PFSK-1 (cell line): ENCODE measurements at regions not wholly inside any gene's neighbourhood (a gene's known extent, or its start where the extent isn't known, plus 50 kb on each side); places are given as distances from the start of the nearest gene placed in this dataset.

Experiments used
- FOXP2 ChIP-seq: optimal IDR thresholded peaks from 2 replicates; pipeline ENCODE3; 2011; ENCODE audit warnings: borderline replicate concordance, control low read depth, inconsistent platforms; ENCODE audit not compliant: insufficient read depth; ENCODE audit errors: extremely low read length, extremely low read depth
- POLR2AphosphoS5 ChIP-seq: IDR thresholded peaks from 2 replicates; pipeline ENCODE4 v1.6.1; 2012; ENCODE audit warnings: low read depth, mild to moderate bottlenecking, control low read depth, low read length, moderate library complexity
- REST ChIP-seq, 2 experiments: IDR thresholded peaks; 2 replicates each; pipeline versions ENCODE4 v1.6.1 to v1.8.0; 2011 to 2012; ENCODE audit warnings: low read depth in 2 of 2, low read length in 2 of 2, control low read depth in 1 of 2, inconsistent platforms in 1 of 2, mild to moderate bottlenecking in 1 of 2, moderate library complexity in 1 of 2; ENCODE audit not compliant: insufficient read depth in 1 of 2
- SIN3A ChIP-seq: IDR thresholded peaks from 2 replicates; pipeline ENCODE4 v1.6.1; 2012; ENCODE audit warnings: mild to moderate bottlenecking, low read length, moderate library complexity, borderline replicate concordance; ENCODE audit not compliant: insufficient read depth
- TAF1 ChIP-seq: IDR thresholded peaks from 2 replicates; pipeline ENCODE4 v1.6.1; 2012; ENCODE audit warnings: low read length, control low read depth, borderline replicate concordance; ENCODE audit not compliant: insufficient read depth

GRCh38 chr10:123433539-123433938 lies 232.6 kb upstream of the GPR26 start:
- TF ChIP-seq REST (IDR thresholded peaks at IDR 0.05; ENCODE audit: insufficient read depth in 1 of 2, low read depth in 2 of 2, low read length in 2 of 2), result no peak

- TF ChIP-seq FOXP2, result no peak
- no peak for TF ChIP-seq REST (IDR thresholded peaks at IDR 0.05; ENCODE audit: insufficient read depth in 1 of 2, low read depth in 2 of 2, low read length in 2 of 2)
- TF ChIP-seq POLR2AphosphoS5, result no peak
- TF ChIP-seq SIN3A, result no peak
- no peak for TF ChIP-seq TAF1
Observed at GRCh38 chr10:123434435-123435039, 231.6 kb upstream of the GPR26 start.

- TF ChIP-seq SIN3A, result no peak
- no peak for TF ChIP-seq FOXP2
- TF ChIP-seq TAF1, result no peak
- no peak for TF ChIP-seq REST (IDR thresholded peaks at IDR 0.05; ENCODE audit: insufficient read depth in 1 of 2, low read depth in 2 of 2, low read length in 2 of 2)
- TF ChIP-seq POLR2AphosphoS5, result no peak
Observed at GRCh38 chr10:123442901-123443300, 223.3 kb upstream of the GPR26 start.

GRCh38 chr10:123443924-123444323 lies 222.2 kb upstream of the GPR26 start:
- TF ChIP-seq POLR2AphosphoS5 (no peak), REST (IDR thresholded peaks at IDR 0.05; ENCODE audit: insufficient read depth in 1 of 2, low read depth in 2 of 2, low read length in 2 of 2) (no peak), FOXP2 (no peak), TAF1 (no peak), SIN3A (no peak)

- TF ChIP-seq POLR2AphosphoS5 (no peak), FOXP2 (no peak), TAF1 (no peak), REST (IDR thresholded peaks at IDR 0.05; ENCODE audit: insufficient read depth in 1 of 2, low read depth in 2 of 2, low read length in 2 of 2) (no peak), SIN3A (no peak)
Observed at GRCh38 chr10:123445261-123445775, 220.8 kb upstream of the GPR26 start.
